ENCODE measurements at regions not wholly inside any gene's neighbourhood (a gene's known extent, or its start where the extent isn't known, plus 50 kb on each side); places are given as distances from the start of the nearest gene placed in this dataset.
"Not testable (repeated sequence)": the region's sequence is repeated elsewhere in the genome, so short reads cannot be mapped to it uniquely, and the experiment has no call there.

DNA sequence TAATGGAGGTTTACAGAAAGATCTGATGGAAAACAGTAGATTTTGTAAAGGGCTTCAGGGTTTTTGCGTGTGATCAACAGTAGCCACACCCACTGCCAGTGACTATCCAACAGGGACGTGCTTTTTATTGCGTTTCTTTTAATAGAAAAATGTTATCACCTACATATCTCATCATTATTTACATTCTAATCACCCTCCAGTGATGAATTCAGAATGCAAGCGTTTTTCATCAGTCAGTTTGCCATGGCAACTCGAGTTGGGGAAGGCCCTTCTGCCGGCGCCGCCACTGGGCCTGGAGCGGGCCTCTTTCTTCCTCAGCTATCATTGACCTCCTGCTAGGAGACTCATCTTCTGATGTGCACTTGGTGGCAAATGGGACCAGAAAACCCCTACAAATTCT lies 90.3 kb upstream of the TMTC4 start:
- DNase-seq (ENCODE audit: low spot score): no peak

DNA sequence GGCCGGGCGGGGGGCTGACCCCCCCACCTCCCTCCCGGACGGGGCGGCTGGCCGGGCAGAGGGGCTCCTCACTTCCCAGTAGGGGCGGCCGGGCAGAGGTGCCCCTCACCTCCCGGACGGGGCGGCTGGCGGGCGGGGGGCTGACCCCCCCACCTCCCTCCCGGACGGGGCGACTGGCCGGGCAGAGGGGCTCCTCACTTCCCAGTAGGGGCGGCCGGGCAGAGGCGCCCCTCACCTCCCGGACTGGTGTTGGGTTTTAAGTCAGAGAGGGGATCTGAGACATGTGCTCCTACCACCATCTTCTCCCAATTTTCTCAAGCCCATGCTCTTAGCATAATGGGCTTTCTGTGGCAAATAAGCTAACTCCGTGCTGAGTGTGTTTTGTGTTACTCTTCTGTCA lies 87.5 kb upstream of the TMTC4 start:
- DNase-seq (ENCODE audit: low spot score): not testable (repeated sequence)

- no peak for DNase-seq (ENCODE audit: low spot score)
Measured at GRCh38 chr13:100755891-100756290, 81.3 kb upstream of the TMTC4 start.

- no peak for DNase-seq (ENCODE audit: low spot score)
Measured at GRCh38 chr13:100754459-100754858, 79.9 kb upstream of the TMTC4 start.

- no peak for DNase-seq (ENCODE audit: low spot score)
Measured at GRCh38 chr13:100753376-100753775, 78.8 kb upstream of the TMTC4 start.

- DNase-seq (ENCODE audit: low spot score): peak; percentile 55
Measured at GRCh38 chr13:100751826-100752225, 77.2 kb upstream of the TMTC4 start.

- no peak for DNase-seq (ENCODE audit: low spot score)
Measured at GRCh38 chr13:100746953-100747683, 72.5 kb upstream of the TMTC4 start.

GRCh38 chr13:100738176-100738855 lies 63.7 kb upstream of the TMTC4 start:
- DNase-seq (ENCODE audit: low spot score): no peak

DNA sequence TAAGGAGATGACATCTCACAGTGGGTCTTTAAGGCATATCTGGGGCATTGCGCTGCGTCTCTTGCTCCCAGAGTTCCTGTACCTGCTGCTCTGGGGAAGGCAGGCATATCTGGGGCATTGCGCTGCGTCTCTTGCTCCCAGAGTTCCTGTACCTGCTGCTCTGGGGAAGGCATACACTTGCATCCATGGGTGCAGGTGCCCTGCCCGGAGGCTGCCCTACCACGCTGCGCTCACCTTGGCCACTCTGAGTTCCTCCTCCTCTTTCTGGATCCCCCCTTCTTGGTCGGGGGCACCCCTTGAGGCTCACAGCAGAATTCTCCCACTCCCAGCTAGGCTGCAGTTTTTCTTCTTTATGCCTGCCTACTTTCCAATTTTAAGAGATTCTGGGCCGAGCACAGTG lies 60.9 kb upstream of the TMTC4 start:
- no peak for DNase-seq (ENCODE audit: low spot score)

- no peak for DNase-seq (ENCODE audit: low spot score)
Measured at GRCh38 chr13:100734194-100734720, 59.7 kb upstream of the TMTC4 start.

- DNase-seq (ENCODE audit: low spot score): no peak
Measured at GRCh38 chr13:100733261-100733660, 58.7 kb upstream of the TMTC4 start.

GRCh38 chr13:100728201-100728600 lies 53.6 kb upstream of the TMTC4 start:
- DNase-seq (ENCODE audit: low spot score): no peak

GRCh38 chr13:100725472-100725871 lies 50.9 kb upstream of the TMTC4 start:
- no peak for DNase-seq (ENCODE audit: low spot score)

DNA sequence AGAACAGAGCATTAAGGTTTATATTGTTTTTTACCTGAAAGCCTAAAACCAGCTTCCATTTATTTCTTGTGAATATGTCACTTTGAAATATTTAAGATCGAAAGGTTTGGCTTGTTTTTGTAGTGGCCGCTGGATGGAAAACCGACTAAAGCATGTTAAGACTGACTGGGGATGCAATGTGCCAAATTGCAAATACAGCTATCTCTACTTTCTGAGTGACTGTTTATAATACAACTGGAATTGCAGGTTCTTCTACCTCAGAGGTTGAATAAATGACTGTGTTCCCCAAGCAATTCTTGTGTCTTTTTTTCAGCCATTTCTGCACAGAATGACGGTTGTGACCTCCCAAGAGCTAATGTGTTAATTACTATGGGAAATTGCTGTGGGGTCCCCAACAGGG lies 50.0 kb upstream of the TMTC4 start:
- DNase-seq (ENCODE audit: low spot score): no peak

Data from globus pallidus (tissue), 1 donor.